ENCODE measurements at regions not wholly inside any gene's neighbourhood (a gene's known extent, or its start where the extent isn't known, plus 50 kb on each side); places are given as distances from the start of the nearest gene placed in this dataset.

DNA sequence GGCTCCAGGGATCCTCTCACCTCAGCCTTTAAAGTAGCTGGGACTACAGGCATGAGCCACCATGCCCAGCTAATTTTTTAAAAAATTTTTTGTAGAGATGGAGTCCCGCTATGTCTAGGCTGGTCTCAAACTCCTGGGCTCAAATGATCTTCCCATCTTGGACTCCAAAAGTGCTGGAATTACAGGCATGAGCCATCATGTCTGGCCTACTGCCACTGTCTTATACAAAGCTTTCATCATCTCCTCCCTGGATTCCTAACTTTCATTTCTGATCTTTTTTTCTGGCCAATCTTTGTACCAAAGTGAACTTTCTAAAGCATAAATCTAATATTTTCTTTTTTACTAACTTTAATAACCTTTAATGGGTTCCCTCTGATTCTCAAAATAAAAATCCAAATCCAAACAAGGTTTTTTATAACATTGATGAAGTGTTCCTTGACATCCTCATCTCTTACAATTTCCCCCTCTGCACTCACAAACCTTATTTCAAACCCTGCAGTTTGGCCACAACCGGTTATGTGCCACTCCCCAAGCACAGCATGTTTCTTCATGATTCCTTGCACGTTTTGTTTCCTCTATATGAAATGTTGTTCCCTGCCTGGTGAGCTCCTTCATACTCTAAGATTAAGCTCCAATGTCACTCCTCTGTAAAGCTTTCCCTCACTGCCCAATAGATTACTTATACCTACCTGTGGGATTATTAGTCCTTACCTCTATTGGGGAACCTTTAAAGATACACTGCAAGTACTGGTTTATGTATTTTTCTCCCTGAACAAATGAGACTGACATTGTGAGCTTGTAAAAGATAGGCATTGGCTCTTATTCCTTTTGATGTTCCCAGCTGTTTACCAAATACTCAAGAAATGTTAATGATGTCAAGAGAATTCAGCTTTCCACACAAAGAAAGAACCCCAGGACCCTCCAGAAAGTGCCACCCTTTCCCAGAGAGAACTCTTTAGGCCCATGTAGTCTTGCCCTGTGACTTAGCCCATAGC is 101.7 kb downstream of the HOXA1 start:
- Mint-ChIP-seq H3K4me3 (no peak overlapping the region), H3K9me3 (peaks cover 15% of the 10 kb centered on the region), H3K27me3 (ENCODE audit: low read depth) (peaks cover 71% of the 10 kb centered on the region), H3K27ac (no peak overlapping the region), H3K36me3 (peaks cover 3% of the 10 kb centered on the region; the same call in 1 of the 2 replicates), H3K4me1 (peaks cover 5% of the 10 kb centered on the region; the same call in 1 of the 2 replicates)
- ChIA-PET POLR2A (no interaction called here), CTCF (no interaction called here)
- DNase-seq (ENCODE audit: low spot score) = no peak
- no peak for ATAC-seq
- no peak for TF ChIP-seq NFYB (CRISPR knock-in tag; conservative IDR thresholded peaks at IDR 0.05; ENCODE audit: low read depth)
- TF ChIP-seq, protein P1, sequence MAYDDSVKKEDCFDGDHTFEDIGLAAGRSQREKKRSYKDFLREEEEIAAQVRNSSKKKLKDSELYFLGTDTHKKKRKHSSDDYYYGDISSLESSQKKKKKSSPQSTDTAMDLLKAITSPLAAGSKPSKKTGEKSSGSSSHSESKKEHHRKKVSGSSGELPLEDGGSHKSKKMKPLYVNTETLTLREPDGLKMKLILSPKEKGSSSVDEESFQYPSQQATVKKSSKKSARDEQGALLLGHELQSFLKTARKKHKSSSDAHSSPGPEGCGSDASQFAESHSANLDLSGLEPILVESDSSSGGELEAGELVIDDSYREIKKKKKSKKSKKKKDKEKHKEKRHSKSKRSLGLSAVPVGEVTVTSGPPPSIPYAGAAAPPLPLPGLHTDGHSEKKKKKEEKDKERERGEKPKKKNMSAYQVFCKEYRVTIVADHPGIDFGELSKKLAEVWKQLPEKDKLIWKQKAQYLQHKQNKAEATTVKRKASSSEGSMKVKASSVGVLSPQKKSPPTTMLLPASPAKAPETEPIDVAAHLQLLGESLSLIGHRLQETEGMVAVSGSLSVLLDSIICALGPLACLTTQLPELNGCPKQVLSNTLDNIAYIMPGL (CRISPR knock-in tag; IDR thresholded peaks at IDR 0.05) = no peak
- TF ChIP-seq, protein P2, sequence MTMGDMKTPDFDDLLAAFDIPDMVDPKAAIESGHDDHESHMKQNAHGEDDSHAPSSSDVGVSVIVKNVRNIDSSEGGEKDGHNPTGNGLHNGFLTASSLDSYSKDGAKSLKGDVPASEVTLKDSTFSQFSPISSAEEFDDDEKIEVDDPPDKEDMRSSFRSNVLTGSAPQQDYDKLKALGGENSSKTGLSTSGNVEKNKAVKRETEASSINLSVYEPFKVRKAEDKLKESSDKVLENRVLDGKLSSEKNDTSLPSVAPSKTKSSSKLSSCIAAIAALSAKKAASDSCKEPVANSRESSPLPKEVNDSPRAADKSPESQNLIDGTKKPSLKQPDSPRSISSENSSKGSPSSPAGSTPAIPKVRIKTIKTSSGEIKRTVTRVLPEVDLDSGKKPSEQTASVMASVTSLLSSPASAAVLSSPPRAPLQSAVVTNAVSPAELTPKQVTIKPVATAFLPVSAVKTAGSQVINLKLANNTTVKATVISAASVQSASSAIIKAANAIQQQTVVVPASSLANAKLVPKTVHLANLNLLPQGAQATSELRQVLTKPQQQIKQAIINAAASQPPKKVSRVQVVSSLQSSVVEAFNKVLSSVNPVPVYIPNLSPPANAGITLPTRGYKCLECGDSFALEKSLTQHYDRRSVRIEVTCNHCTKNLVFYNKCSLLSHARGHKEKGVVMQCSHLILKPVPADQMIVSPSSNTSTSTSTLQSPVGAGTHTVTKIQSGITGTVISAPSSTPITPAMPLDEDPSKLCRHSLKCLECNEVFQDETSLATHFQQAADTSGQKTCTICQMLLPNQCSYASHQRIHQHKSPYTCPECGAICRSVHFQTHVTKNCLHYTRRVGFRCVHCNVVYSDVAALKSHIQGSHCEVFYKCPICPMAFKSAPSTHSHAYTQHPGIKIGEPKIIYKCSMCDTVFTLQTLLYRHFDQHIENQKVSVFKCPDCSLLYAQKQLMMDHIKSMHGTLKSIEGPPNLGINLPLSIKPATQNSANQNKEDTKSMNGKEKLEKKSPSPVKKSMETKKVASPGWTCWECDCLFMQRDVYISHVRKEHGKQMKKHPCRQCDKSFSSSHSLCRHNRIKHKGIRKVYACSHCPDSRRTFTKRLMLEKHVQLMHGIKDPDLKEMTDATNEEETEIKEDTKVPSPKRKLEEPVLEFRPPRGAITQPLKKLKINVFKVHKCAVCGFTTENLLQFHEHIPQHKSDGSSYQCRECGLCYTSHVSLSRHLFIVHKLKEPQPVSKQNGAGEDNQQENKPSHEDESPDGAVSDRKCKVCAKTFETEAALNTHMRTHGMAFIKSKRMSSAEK (CRISPR knock-in tag; IDR thresholded peaks at IDR 0.05; ENCODE audit: borderline replicate concordance) = no peak
- TF ChIP-seq, protein P3, sequence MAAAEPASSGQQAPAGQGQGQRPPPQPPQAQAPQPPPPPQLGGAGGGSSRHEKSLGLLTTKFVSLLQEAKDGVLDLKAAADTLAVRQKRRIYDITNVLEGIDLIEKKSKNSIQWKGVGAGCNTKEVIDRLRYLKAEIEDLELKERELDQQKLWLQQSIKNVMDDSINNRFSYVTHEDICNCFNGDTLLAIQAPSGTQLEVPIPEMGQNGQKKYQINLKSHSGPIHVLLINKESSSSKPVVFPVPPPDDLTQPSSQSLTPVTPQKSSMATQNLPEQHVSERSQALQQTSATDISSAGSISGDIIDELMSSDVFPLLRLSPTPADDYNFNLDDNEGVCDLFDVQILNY (CRISPR knock-in tag; IDR thresholded peaks at IDR 0.05) = no peak
- no peak for TF ChIP-seq ZNF317 (CRISPR knock-in tag; IDR thresholded peaks at IDR 0.05; ENCODE audit: borderline replicate concordance, low read depth)
- TF ChIP-seq GTF2I (CRISPR knock-in tag; conservative IDR thresholded peaks at IDR 0.05) = no peak
- TF ChIP-seq, protein P4, sequence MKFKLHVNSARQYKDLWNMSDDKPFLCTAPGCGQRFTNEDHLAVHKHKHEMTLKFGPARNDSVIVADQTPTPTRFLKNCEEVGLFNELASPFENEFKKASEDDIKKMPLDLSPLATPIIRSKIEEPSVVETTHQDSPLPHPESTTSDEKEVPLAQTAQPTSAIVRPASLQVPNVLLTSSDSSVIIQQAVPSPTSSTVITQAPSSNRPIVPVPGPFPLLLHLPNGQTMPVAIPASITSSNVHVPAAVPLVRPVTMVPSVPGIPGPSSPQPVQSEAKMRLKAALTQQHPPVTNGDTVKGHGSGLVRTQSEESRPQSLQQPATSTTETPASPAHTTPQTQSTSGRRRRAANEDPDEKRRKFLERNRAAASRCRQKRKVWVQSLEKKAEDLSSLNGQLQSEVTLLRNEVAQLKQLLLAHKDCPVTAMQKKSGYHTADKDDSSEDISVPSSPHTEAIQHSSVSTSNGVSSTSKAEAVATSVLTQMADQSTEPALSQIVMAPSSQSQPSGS (CRISPR knock-in tag; IDR thresholded peaks at IDR 0.05; ENCODE audit: borderline replicate concordance, low read depth) = no peak
- no peak for TF ChIP-seq TEAD4 (CRISPR knock-in tag; IDR thresholded peaks at IDR 0.05)

DNA sequence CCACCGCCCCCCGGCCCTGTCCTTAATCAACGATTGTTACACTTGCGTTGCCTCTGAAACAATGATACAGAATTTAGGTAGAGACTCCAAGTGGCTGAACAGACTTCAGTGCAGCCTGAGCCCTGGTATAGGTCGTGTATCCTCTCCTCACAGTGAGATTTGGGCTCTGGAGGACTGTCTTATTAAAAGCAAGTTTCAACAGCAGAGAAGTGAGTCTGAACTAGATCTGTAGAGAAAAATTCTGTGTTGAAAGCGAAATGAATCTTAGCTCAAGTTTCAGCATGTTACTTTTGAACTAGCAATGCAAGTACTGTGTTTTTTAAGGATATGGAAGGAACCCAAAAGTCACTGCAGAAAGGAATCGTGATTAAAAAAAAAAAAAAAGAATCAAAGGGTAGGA is 103.1 kb downstream of the HOXA1 start:
- H3K27ac Mint-ChIP-seq = no peak overlapping the region
- peaks cover 57% of the 10 kb centered on the region for H3K27me3 Mint-ChIP-seq (ENCODE audit: low read depth)
- POLR2A ChIA-PET = no interaction called here
- CTCF ChIA-PET = interaction anchor here (0.7 kb wide), 1 partner anchor 8 kb away, joined by 3 read pairs; no protein-coding TSS in a partner anchor
- no peaks in the 10 kb centered on the region for H3K36me3 Mint-ChIP-seq
- no peak for DNase-seq (ENCODE audit: low spot score)
- ATAC-seq = no peak
- peaks cover 1% of the 10 kb centered on the region for H3K9me3 Mint-ChIP-seq
- peaks cover 5% of the 10 kb centered on the region; the same call in 1 of the 2 replicates for H3K4me1 Mint-ChIP-seq
- H3K4me3 Mint-ChIP-seq = no peak overlapping the region
- TF ChIP-seq ZNF423 (CRISPR knock-in tag; IDR thresholded peaks at IDR 0.05) (no peak), CREM (CRISPR knock-in tag; IDR thresholded peaks at IDR 0.05) (no peak), GABPB1 (CRISPR knock-in tag; IDR thresholded peaks at IDR 0.05) (no peak), RELA (CRISPR knock-in tag; IDR thresholded peaks at IDR 0.05; ENCODE audit: borderline replicate concordance) (no peak), ETV6 (CRISPR knock-in tag; IDR thresholded peaks at IDR 0.05) (no peak), ZNF671 (CRISPR knock-in tag; IDR thresholded peaks at IDR 0.05) (no peak), JAZF1 (CRISPR knock-in tag; IDR thresholded peaks at IDR 0.05) (no peak)
- TF ChIP-seq, protein P5, sequence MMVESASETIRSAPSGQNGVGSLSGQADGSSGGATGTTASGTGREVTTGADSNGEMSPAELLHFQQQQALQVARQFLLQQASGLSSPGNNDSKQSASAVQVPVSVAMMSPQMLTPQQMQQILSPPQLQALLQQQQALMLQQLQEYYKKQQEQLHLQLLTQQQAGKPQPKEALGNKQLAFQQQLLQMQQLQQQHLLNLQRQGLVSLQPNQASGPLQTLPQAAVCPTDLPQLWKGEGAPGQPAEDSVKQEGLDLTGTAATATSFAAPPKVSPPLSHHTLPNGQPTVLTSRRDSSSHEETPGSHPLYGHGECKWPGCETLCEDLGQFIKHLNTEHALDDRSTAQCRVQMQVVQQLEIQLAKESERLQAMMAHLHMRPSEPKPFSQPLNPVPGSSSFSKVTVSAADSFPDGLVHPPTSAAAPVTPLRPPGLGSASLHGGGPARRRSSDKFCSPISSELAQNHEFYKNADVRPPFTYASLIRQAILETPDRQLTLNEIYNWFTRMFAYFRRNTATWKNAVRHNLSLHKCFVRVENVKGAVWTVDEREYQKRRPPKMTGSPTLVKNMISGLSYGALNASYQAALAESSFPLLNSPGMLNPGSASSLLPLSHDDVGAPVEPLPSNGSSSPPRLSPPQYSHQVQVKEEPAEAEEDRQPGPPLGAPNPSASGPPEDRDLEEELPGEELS (CRISPR knock-in tag; IDR thresholded peaks at IDR 0.05) = no peak
- TF ChIP-seq, protein P6, sequence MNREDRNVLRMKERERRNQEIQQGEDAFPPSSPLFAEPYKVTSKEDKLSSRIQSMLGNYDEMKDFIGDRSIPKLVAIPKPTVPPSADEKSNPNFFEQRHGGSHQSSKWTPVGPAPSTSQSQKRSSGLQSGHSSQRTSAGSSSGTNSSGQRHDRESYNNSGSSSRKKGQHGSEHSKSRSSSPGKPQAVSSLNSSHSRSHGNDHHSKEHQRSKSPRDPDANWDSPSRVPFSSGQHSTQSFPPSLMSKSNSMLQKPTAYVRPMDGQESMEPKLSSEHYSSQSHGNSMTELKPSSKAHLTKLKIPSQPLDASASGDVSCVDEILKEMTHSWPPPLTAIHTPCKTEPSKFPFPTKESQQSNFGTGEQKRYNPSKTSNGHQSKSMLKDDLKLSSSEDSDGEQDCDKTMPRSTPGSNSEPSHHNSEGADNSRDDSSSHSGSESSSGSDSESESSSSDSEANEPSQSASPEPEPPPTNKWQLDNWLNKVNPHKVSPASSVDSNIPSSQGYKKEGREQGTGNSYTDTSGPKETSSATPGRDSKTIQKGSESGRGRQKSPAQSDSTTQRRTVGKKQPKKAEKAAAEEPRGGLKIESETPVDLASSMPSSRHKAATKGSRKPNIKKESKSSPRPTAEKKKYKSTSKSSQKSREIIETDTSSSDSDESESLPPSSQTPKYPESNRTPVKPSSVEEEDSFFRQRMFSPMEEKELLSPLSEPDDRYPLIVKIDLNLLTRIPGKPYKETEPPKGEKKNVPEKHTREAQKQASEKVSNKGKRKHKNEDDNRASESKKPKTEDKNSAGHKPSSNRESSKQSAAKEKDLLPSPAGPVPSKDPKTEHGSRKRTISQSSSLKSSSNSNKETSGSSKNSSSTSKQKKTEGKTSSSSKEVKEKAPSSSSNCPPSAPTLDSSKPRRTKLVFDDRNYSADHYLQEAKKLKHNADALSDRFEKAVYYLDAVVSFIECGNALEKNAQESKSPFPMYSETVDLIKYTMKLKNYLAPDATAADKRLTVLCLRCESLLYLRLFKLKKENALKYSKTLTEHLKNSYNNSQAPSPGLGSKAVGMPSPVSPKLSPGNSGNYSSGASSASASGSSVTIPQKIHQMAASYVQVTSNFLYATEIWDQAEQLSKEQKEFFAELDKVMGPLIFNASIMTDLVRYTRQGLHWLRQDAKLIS (CRISPR knock-in tag; IDR thresholded peaks at IDR 0.05; ENCODE audit: borderline replicate concordance) = no peak
